Osteocyte (in vitro differentiated cells): ENCODE measurements at regions not wholly inside any gene's neighbourhood (a gene's known extent, or its start where the extent isn't known, plus 50 kb on each side); places are given as distances from the start of the nearest gene placed in this dataset.

ENCODE experiments used
- DNase-seq: peaks from one replicate; pipeline ENCODE4 v3.0.0; 2021; ENCODE audit warnings: mixed read lengths; ENCODE audit not compliant: unreplicated experiment; ENCODE audit errors: extremely low spot score
- H3K27ac Mint-ChIP-seq: one replicate; pipeline ENCODE4 v1.8.0; 2021; ENCODE audit warnings: mild to moderate bottlenecking, mixed read lengths; ENCODE audit not compliant: unreplicated experiment
- H3K27me3 Mint-ChIP-seq: one replicate; pipeline ENCODE4 v1.8.0; 2021; ENCODE audit warnings: mixed read lengths; ENCODE audit not compliant: unreplicated experiment
- H3K36me3 Mint-ChIP-seq: one replicate; pipeline ENCODE4 v1.8.0; 2021; ENCODE audit warnings: mixed read lengths; ENCODE audit not compliant: unreplicated experiment
- H3K4me1 Mint-ChIP-seq: one replicate; pipeline ENCODE4 v1.8.0; 2021; ENCODE audit warnings: mixed read lengths; ENCODE audit not compliant: unreplicated experiment
- H3K4me3 Mint-ChIP-seq: one replicate; pipeline ENCODE4 v1.8.0; 2021; ENCODE audit warnings: mild to moderate bottlenecking, moderate library complexity, mixed read lengths; ENCODE audit not compliant: unreplicated experiment
- H3K9me3 Mint-ChIP-seq: one replicate; pipeline ENCODE4 v1.8.0; 2021; ENCODE audit warnings: mixed read lengths; ENCODE audit not compliant: unreplicated experiment
- CTCF ChIP-seq: fragments of 200-600 bp; sonication (generic); IDR thresholded peaks from 2 replicates; pipeline ENCODE4 v1.5.0; 2021; ENCODE audit warnings: antibody characterized with exemption, mild to moderate bottlenecking, moderate library complexity

GRCh38 chrX:35090801-35091200 is 148.2 kb downstream of the FAM47B start:
- Mint-ChIP-seq H3K4me1 (no peaks in the 10 kb centered on the region), H3K4me3 (no peak overlapping the region), H3K36me3 (no peaks in the 10 kb centered on the region), H3K9me3 (peaks cover 15% of the 10 kb centered on the region), H3K27me3 (no peaks in the 10 kb centered on the region), H3K27ac (no peak overlapping the region)
- no peak for DNase-seq
- no peak for TF ChIP-seq CTCF

GRCh38 chrX:35098419-35098818 is 155.8 kb downstream of the FAM47B start:
- H3K36me3 Mint-ChIP-seq, result no peaks in the 10 kb centered on the region
- no peak overlapping the region for H3K27ac Mint-ChIP-seq
- H3K9me3 Mint-ChIP-seq, result peaks cover 9% of the 10 kb centered on the region
- no peaks in the 10 kb centered on the region for H3K4me1 Mint-ChIP-seq
- no peaks in the 10 kb centered on the region for H3K27me3 Mint-ChIP-seq
- DNase-seq, result no peak
- peak; percentile 33 for TF ChIP-seq CTCF
- H3K4me3 Mint-ChIP-seq, result no peak overlapping the region

GRCh38 chrX:35101901-35102300 is 159.3 kb downstream of the FAM47B start:
- no peak overlapping the region for H3K27ac Mint-ChIP-seq
- no peaks in the 10 kb centered on the region for H3K27me3 Mint-ChIP-seq
- peaks cover 4% of the 10 kb centered on the region for H3K9me3 Mint-ChIP-seq
- TF ChIP-seq CTCF, result no peak
- no peaks in the 10 kb centered on the region for H3K36me3 Mint-ChIP-seq
- peaks cover 5% of the 10 kb centered on the region for H3K4me1 Mint-ChIP-seq
- H3K4me3 Mint-ChIP-seq, result no peak overlapping the region
- no peak for DNase-seq

DNA sequence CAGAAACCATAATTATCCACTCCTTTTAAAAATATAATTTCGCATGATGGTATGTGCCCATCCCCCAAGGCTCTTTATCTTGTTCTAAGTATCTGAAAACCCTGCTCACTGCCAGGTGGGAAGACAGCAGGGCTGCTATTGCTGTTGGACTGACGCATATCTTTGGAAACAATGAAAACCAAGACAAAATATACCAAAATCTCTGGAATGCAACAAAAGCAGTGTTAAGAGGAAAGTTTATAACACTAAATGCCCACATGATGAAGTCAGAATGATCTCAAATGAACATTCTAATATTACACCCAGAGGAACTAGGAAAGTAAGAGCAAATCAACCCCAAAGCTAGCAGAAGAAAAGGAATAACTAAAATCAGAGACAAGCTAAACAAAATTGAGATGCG is 162.0 kb downstream of the FAM47B start:
- Mint-ChIP-seq H3K27me3 (no peaks in the 10 kb centered on the region), H3K36me3 (no peaks in the 10 kb centered on the region), H3K4me1 (peaks cover 8% of the 10 kb centered on the region), H3K4me3 (no peak overlapping the region), H3K27ac (no peak overlapping the region), H3K9me3 (peaks cover 8% of the 10 kb centered on the region)
- DNase-seq, result no peak
- no peak for TF ChIP-seq CTCF

- H3K4me3 Mint-ChIP-seq, result no peak overlapping the region
- peaks cover 10% of the 10 kb centered on the region for H3K4me1 Mint-ChIP-seq
- H3K36me3 Mint-ChIP-seq, result no peaks in the 10 kb centered on the region
- H3K27me3 Mint-ChIP-seq, result no peaks in the 10 kb centered on the region
- DNase-seq, result no peak
- TF ChIP-seq CTCF, result no peak
- H3K9me3 Mint-ChIP-seq, result peaks cover 30% of the 10 kb centered on the region
- H3K27ac Mint-ChIP-seq, result no peak overlapping the region
These were observed 172.6 kb downstream of the FAM47B start for GRCh38 chrX:35115205-35115604.
